ENCODE measurements at regions not wholly inside any gene's neighbourhood (a gene's known extent, or its start where the extent isn't known, plus 50 kb on each side); places are given as distances from the start of the nearest gene placed in this dataset.

DNA sequence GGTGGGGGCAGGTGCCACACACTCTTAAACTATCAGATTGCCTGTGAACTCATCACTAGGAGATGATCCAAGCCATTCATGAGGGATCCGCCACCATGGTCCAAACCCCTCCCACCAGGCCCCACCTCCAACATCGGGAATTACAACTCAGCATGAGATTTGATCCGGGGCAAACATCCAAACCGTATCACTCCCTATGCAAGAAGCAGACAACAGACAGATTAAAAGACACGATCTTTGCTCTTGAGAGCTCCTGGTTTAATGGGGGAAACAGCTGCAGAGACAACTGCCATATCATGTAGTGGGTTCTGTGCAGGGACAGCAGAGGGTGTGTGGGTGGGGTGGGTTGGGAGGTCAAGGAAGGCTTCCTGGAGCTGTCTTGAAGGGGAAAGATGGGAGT is 123.6 kb downstream of the EMX2 start:
- DNase-seq (ENCODE audit: low spot score) (no peak), ATAC-seq (no peak)
- intact Hi-C loops (cut with DNase I): no loop called here

DNA sequence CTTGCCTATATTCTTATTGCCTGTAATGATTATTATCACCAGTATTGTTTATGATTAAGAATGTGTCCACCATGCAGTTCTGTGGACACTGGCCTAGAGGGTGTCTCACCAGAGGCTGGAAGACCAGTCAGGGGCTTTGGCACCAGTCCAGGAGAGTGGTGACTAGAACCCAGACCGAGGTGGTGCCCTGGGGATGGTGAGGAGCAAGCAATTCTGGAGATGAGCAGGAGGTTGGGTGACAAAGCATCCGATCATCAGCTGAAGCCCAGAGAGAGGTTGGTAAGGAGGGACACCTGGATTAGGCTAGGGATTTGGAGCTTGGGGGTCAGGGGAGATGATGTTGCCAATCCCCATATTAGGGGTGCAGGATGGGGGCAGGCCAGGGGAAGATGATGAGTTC is 124.4 kb downstream of the EMX2 start:
- no peak for DNase-seq (ENCODE audit: low spot score)
- intact Hi-C loops (cut with DNase I): no loop called here
- ATAC-seq: no peak

GRCh38 chr10:117667831-117668230 is 125.3 kb downstream of the EMX2 start:
- intact Hi-C loops (cut with DNase I): no loop called here
- ATAC-seq (no peak), DNase-seq (ENCODE audit: low spot score) (no peak)

- ATAC-seq (no peak), DNase-seq (ENCODE audit: low spot score) (no peak)
- intact Hi-C loops (cut with DNase I): no loop called here
Observed at GRCh38 chr10:117668327-117669008, 125.9 kb downstream of the EMX2 start.

GRCh38 chr10:117669122-117669521 is 126.6 kb downstream of the EMX2 start:
- DNase-seq (ENCODE audit: low spot score): no peak
- intact Hi-C loops (cut with DNase I): no loop called here
- no peak for ATAC-seq

DNA sequence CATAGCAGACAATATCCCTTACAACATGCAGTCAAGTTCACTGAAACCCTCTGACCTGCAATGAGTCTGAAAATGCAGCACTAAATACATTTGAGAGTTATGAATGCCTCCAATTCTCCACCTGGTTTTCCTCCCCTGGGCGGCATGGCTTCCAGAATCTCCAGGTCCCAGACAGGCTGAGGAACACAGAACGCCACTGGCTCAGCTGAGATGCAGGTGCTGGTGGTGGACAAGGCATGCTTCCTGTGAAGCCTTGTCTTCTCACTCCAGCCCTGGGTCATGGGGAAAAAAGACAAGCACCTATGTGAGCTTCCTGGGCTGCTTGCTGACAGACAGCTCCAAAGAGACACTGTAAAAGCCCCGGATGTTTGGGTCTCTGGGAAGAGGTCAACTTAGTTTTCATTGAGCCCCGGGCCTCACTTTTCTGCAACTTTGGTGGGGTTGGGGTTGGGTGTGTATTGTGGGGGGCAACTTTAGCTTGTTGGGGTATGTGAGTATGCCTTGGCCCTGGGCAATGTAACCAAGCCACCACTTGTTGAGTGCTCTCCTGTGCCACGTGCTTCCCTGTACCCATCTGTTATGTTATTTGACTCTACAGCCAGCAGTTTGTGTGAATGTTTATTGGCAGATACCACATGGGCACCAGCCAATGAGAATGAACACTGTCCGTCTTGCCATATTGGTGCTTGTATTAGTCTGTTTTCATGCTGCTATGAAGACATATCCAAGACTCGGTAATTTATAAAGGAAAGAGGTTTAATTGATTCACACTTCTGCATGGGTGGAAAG is 127.8 kb downstream of the EMX2 start:
- intact Hi-C loops (cut with DNase I): no loop called here
- no peak for DNase-seq (ENCODE audit: low spot score)
- ATAC-seq: no peak

- no peak for DNase-seq (ENCODE audit: low spot score)
- no peak for ATAC-seq
- intact Hi-C loops (cut with DNase I): no loop called here
Observed at GRCh38 chr10:117673230-117674010, 130.9 kb downstream of the EMX2 start.

DNA sequence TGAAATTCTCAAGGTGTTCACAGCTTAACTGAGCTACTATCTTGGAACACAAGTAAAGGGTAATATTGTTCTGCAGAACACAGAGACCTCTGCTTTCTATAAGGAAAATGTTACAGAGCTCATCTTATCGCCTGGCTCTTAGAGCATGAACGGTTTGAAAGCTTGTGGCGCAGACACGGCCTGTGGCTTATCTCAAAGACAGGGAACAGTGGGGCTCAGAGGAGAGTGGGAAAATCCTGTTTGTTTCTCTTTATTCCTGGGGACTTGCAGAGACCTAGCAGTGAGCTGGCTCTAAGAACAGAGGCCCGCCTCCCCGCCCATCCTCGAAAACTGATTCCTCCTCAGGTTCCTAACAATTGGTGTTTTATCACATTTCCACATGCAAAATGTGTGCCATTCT is 131.7 kb downstream of the EMX2 start:
- intact Hi-C loops (cut with DNase I): no loop called here
- DNase-seq (ENCODE audit: low spot score) (no peak), ATAC-seq (no peak)

DNA sequence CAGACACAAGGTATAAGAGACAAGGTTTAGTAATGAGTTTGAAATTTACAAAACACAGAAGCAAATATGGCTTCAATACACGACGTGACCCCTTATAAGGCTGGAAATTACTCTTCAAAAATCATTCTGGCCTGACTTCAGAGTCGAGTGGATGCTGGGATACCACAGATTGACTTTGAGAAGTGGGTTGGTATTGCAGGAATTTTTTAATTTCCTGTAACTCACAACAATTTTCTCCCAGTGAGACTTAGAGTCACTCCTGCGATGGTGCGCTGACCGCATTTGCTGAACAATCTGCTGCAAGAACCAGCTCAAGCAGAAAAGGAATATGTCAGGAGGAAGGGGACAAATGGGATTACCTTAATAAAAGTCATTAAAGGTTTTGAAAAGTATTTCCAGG is 132.1 kb downstream of the EMX2 start:
- intact Hi-C loops (cut with DNase I): no loop called here
- ATAC-seq (no peak), DNase-seq (ENCODE audit: low spot score) (no peak)

DNA sequence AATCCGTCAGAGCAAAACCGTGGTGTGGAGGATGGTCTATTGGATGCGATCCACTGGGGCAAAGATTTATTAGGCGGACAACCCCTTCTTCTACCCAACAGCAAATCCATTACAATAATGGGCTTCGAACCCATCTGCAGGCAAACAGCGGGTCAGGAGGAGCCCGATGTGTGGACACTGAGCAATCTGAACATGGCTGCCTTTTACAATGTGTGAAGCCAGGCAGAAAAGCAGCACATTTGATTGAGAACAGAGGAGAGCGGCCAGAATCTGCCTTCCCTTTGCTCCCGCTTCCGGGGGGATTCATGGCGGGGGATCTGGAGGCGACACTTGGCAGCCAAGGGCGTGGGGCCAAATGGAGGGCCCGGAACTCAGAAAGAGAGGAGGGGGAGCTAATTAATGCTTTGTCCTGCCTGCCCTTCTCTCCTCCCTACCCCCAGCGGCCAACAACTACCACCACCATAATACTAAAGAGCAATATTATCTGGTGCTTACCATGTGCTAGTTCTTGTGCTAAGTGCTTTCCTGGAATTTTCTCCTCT is 133.0 kb downstream of the EMX2 start:
- intact Hi-C loops (cut with DNase I): no loop called here
- DNase-seq (ENCODE audit: low spot score) (no peak), ATAC-seq (no peak)

DNA sequence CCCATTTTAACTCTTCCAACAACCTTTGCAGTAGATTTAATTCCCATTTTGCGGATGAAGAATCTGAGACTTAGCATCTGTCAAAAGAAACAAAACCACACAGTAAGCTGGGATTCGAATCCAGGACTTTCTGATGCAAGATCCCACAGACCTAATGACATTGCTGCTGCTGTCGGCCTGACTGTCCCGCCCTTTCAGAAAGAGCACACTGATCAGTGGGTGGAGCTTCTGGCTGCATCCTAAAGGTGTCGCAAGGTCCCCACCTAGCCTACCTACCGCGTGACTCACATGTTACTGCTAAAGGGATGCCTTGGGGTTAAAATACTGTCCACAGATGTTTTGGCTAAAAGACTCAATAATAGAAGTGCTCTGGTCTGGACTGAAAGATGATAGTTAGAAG is 134.7 kb downstream of the EMX2 start:
- DNase-seq (ENCODE audit: low spot score) (no peak), ATAC-seq (no peak)
- intact Hi-C loops (cut with DNase I): no loop called here

GRCh38 chr10:117677890-117678500 is 135.4 kb downstream of the EMX2 start:
- DNase-seq (ENCODE audit: low spot score): no peak
- no peak for ATAC-seq
- intact Hi-C loops (cut with DNase I): no loop called here

DNA sequence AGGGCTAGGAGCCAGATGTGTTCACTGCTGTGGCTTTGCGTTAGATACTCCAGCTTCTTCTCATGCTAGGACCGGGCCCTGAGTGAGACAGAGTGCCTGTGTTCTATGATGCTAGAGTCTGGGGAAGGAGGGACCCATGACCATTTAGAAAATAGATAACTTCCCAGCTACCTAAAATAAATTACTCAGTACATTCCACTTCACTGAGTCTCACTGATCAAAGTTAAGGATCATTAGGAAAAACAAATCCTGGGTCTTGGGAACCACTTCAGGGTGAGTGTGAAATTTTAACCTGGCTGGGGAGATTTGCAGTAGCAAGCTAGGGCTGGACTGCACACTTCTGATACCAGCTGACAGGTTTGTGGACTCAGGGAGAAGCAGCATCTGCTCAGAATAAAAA is 138.1 kb downstream of the EMX2 start:
- no peak for DNase-seq (ENCODE audit: low spot score)
- ATAC-seq: no peak
- intact Hi-C loops (cut with DNase I): no loop called here

GRCh38 chr10:117681104-117681503 is 138.6 kb downstream of the EMX2 start:
- DNase-seq (ENCODE audit: low spot score) (no peak), ATAC-seq (no peak)
- intact Hi-C loops (cut with DNase I): no loop called here

GRCh38 chr10:117684046-117684610 is 141.6 kb downstream of the EMX2 start:
- DNase-seq (ENCODE audit: low spot score) (no peak), ATAC-seq (no peak)
- intact Hi-C loops (cut with DNase I): no loop called here

DNA sequence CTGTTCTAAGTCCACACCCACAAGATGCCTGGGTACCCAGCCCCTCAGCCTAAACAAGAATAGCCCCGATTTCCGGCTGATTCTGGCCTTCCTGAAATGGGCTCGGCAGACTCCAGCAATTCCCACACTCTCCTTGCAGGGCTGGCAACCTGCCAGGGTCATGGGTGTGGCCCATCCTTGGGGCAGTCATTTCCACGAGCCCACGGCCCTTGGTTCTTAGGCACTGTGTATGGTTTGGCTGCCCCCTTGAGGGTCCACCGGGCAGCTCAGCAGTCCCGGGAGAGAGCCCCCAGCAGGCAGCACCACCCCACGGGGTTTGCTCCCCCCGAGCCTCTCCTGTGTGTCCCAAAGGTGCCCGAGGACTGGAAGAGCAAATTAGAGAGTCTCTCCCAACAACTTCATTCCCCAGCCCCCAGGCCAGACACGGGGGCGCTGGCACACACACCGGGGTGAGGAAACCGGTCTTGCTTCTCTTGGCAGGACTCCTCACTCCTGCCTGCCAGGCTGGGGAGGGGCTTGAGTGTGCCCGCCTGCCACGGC is 142.2 kb downstream of the EMX2 start:
- intact Hi-C loops (cut with DNase I): no loop called here
- DNase-seq (ENCODE audit: low spot score) (no peak), ATAC-seq (peak; percentile 39)

DNA sequence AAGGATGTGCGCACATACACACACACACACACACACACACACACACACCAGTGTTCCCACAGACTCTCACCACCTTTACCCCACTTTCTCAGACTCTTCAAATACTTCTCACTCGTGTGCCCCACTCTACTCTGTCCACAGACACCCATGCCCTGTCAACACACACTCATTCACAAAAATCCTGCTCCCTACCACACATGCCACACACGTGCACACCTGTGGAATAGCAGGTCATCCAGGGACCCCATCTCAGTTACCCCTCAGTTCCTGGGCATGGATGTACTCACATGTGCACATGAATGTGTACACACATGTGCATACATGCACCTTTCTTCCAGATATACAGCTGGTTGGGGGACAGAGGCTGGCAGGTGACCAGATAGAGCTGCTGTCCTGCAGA is 142.9 kb downstream of the EMX2 start:
- ATAC-seq (no peak), DNase-seq (ENCODE audit: low spot score) (no peak)
- intact Hi-C loops (cut with DNase I): no loop called here

- DNase-seq (ENCODE audit: low spot score) (no peak), ATAC-seq (no peak)
- intact Hi-C loops (cut with DNase I): no loop called here
Observed at GRCh38 chr10:117686606-117687005, 144.1 kb downstream of the EMX2 start.

DNA sequence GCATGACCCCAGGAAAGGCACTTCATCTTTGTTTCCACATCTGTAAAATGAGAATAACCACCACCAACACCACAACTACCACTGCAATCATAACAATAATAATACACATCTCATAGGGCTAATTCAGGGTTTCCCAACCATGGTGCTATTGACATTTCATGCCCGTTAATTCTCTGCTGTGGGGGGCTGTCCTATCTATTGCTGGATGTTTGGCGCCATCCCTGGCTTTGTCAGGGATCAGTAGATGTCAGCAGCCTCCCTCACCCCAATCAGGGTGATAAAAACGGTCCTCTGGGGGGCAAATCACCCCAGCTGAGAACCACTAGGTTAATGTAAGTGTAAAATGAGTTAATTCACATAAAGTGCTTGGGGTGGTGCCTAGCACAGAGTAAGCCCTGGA is 145.8 kb downstream of the EMX2 start:
- DNase-seq (ENCODE audit: low spot score): no peak

More for the DNA sequence above, 145.8 kb downstream of the EMX2 start:
- no peak for ATAC-seq
- intact Hi-C loops (cut with DNase I): no loop called here
